B cell (primary cell): ENCODE measurements at regions not wholly inside any gene's neighbourhood (a gene's known extent, or its start where the extent isn't known, plus 50 kb on each side); places are given as distances from the start of the nearest gene placed in this dataset.

Experiments
- EZH2 ChIP-seq: IDR thresholded peaks from 2 replicates; pipeline ENCODE4 v1.6.1; 2012; ENCODE audit warnings: borderline replicate concordance, low read depth, mild to moderate bottlenecking, moderate library complexity, low read length; ENCODE audit not compliant: insufficient read depth, poor library complexity, severe bottlenecking
- TF ChIP-seq, protein P1 (sequence below): fragments of 200-600 bp; IDR thresholded peaks from one replicate; pipeline ENCODE4 v1.8.0; 2022; ENCODE audit warnings: antibody characterized with exemption, mild to moderate bottlenecking

DNA sequence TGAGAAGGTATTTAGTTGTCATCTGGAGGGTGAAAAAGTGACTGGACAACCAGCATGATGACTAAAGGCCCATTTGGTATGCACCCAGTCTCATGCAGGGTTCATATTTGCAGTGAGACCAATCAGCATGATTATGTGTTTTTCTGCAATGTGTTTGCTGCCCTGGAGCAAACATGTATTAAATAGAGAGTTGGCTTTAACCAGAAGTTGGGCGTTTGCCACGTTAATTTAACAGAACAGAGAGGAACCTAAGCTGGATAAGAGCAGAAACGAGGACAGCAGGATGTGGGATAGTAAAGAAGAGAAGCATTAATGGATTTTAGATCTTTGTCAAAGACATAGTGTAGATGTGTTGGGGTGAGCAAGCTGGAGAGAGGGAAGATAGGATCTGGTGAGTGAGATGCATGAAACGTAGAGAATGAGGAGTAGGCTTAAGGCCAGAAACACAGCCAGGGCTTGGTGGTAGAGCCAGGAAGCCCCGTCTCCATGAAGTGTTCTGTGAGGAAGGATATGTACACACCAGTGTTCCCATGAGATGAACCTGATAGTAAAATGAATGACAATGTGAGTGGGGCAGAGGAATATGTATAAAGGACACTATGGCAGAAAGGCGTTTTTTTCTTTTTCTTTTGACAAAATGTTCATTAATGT is 164.0 kb upstream of the PDGFD start:
- TF ChIP-seq, protein P1, sequence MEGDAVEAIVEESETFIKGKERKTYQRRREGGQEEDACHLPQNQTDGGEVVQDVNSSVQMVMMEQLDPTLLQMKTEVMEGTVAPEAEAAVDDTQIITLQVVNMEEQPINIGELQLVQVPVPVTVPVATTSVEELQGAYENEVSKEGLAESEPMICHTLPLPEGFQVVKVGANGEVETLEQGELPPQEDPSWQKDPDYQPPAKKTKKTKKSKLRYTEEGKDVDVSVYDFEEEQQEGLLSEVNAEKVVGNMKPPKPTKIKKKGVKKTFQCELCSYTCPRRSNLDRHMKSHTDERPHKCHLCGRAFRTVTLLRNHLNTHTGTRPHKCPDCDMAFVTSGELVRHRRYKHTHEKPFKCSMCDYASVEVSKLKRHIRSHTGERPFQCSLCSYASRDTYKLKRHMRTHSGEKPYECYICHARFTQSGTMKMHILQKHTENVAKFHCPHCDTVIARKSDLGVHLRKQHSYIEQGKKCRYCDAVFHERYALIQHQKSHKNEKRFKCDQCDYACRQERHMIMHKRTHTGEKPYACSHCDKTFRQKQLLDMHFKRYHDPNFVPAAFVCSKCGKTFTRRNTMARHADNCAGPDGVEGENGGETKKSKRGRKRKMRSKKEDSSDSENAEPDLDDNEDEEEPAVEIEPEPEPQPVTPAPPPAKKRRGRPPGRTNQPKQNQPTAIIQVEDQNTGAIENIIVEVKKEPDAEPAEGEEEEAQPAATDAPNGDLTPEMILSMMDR, result no peak
- no peak for TF ChIP-seq EZH2
